NCI-H2171 treated with DMSO at 0.1 percent for 48 hours (cell line): ENCODE measurements at regions not wholly inside any gene's neighbourhood (a gene's known extent, or its start where the extent isn't known, plus 50 kb on each side); places are given as distances from the start of the nearest gene placed in this dataset.

Experiments
- DNase-seq: peaks from one replicate; lab custom pipeline; 2025; lab: John Stamatoyannopoulos, UW

GRCh38 chr10:65501259-65501658 is 1424.6 kb upstream of the LRRTM3 start:
- no peak for DNase-seq

GRCh38 chr10:65518379-65518778 is 1407.5 kb upstream of the LRRTM3 start:
- DNase-seq, result no peak

GRCh38 chr10:65528986-65529385 is 1396.8 kb upstream of the LRRTM3 start:
- DNase-seq, result no peak

GRCh38 chr10:65531545-65531944 is 1394.3 kb upstream of the LRRTM3 start:
- no peak for DNase-seq

GRCh38 chr10:65534771-65535170 is 1391.1 kb upstream of the LRRTM3 start:
- DNase-seq, result peak; percentile 16

- no peak for DNase-seq
Measured at GRCh38 chr10:65544756-65545155, 1381.1 kb upstream of the LRRTM3 start.

- DNase-seq, result peak; percentile 34
Measured at GRCh38 chr10:65548001-65548400, 1377.8 kb upstream of the LRRTM3 start.

- peak; percentile 24 for DNase-seq
Measured at GRCh38 chr10:65550761-65551160, 1375.1 kb upstream of the LRRTM3 start.

- DNase-seq, result no peak
Measured at GRCh38 chr10:65555192-65555591, 1370.6 kb upstream of the LRRTM3 start.

GRCh38 chr10:65556006-65556405 is 1369.8 kb upstream of the LRRTM3 start:
- no peak for DNase-seq

- no peak for DNase-seq
Measured at GRCh38 chr10:65559369-65559768, 1366.5 kb upstream of the LRRTM3 start.

- DNase-seq, result no peak
Measured at GRCh38 chr10:65565246-65565645, 1360.6 kb upstream of the LRRTM3 start.

- DNase-seq, result no peak
Measured at GRCh38 chr10:65566906-65567305, 1358.9 kb upstream of the LRRTM3 start.

- DNase-seq, result peak; percentile 95
Measured at GRCh38 chr10:65570143-65571010, 1355.5 kb upstream of the LRRTM3 start.

- DNase-seq, result peak; percentile 46
Measured at GRCh38 chr10:65571011-65571570, 1354.7 kb upstream of the LRRTM3 start.

GRCh38 chr10:65581426-65582026 is 1344.3 kb upstream of the LRRTM3 start:
- DNase-seq, result no peak

- DNase-seq, result no peak
Measured at GRCh38 chr10:65602182-65602865, 1323.5 kb upstream of the LRRTM3 start.

GRCh38 chr10:65611592-65611991 is 1314.2 kb upstream of the LRRTM3 start:
- DNase-seq, result no peak

GRCh38 chr10:65614956-65615565 is 1310.8 kb upstream of the LRRTM3 start:
- no peak for DNase-seq

GRCh38 chr10:65618126-65618525 is 1307.7 kb upstream of the LRRTM3 start:
- no peak for DNase-seq

- no peak for DNase-seq
Measured at GRCh38 chr10:65620404-65621048, 1305.3 kb upstream of the LRRTM3 start.

- no peak for DNase-seq
Measured at GRCh38 chr10:65622608-65623007, 1303.2 kb upstream of the LRRTM3 start.
